KOPT-K1 (cell line): ENCODE measurements at regions not wholly inside any gene's neighbourhood (a gene's known extent, or its start where the extent isn't known, plus 50 kb on each side); places are given as distances from the start of the nearest gene placed in this dataset.

Experiments
- H3K27ac ChIP-seq: fragments of 200-600 bp; sonication (generic); 2 replicates; pipeline ENCODE4 v1.5.1; 2016; ENCODE audit warnings: antibody characterized with exemption, mild to moderate bottlenecking, low read depth, low read length; ENCODE audit not compliant: poor library complexity, severe bottlenecking
- H3K36me3 ChIP-seq: fragments of 200-600 bp; sonication (generic); 2 replicates; pipeline ENCODE4 v1.5.1; 2017; ENCODE audit warnings: antibody characterized with exemption, mild to moderate bottlenecking, low read length, moderate library complexity; ENCODE audit not compliant: insufficient read depth
- H3K9me3 ChIP-seq: fragments of 200-600 bp; sonication (generic); 2 replicates; pipeline ENCODE4 v1.5.1; 2017; ENCODE audit warnings: antibody characterized with exemption, low read length, mild to moderate bottlenecking; ENCODE audit not compliant: insufficient read depth, poor library complexity, severe bottlenecking

GRCh38 chr1:219000631-219001030 lies 173.0 kb upstream of the LYPLAL1 start:
- no peak overlapping the region for H3K27ac ChIP-seq
- no peaks in the 10 kb centered on the region for H3K9me3 ChIP-seq
- H3K36me3 ChIP-seq: no peaks in the 10 kb centered on the region

- Histone ChIP-seq H3K9me3 (no peaks in the 10 kb centered on the region), H3K27ac (no peak overlapping the region), H3K36me3 (no peaks in the 10 kb centered on the region)
These were observed 163.0 kb upstream of the LYPLAL1 start for GRCh38 chr1:219010720-219011119.

GRCh38 chr1:219020386-219020785 lies 153.3 kb upstream of the LYPLAL1 start:
- Histone ChIP-seq H3K36me3 (no peaks in the 10 kb centered on the region), H3K9me3 (no peaks in the 10 kb centered on the region), H3K27ac (no peak overlapping the region)

- Histone ChIP-seq H3K36me3 (no peaks in the 10 kb centered on the region), H3K9me3 (no peaks in the 10 kb centered on the region), H3K27ac (no peak overlapping the region)
These were observed 152.8 kb upstream of the LYPLAL1 start for GRCh38 chr1:219020846-219021245.

- no peaks in the 10 kb centered on the region for H3K9me3 ChIP-seq
- H3K27ac ChIP-seq: no peak overlapping the region
These were observed 146.5 kb upstream of the LYPLAL1 start for GRCh38 chr1:219027146-219027673.

GRCh38 chr1:219031809-219032208 lies 141.9 kb upstream of the LYPLAL1 start:
- Histone ChIP-seq H3K9me3 (no peaks in the 10 kb centered on the region), H3K27ac (no peak overlapping the region), H3K36me3 (no peaks in the 10 kb centered on the region)

More at GRCh38 chr1:219027146-219027673, 146.5 kb upstream of the LYPLAL1 start:
- no peaks in the 10 kb centered on the region for H3K36me3 ChIP-seq

GRCh38 chr1:219038398-219038797 lies 135.3 kb upstream of the LYPLAL1 start:
- no peaks in the 10 kb centered on the region for H3K9me3 ChIP-seq
- no peaks in the 10 kb centered on the region for H3K36me3 ChIP-seq
- no peak overlapping the region for H3K27ac ChIP-seq

GRCh38 chr1:219039017-219039681 lies 134.5 kb upstream of the LYPLAL1 start:
- Histone ChIP-seq H3K36me3 (no peaks in the 10 kb centered on the region), H3K27ac (no peak overlapping the region), H3K9me3 (no peaks in the 10 kb centered on the region)

GRCh38 chr1:219039682-219040154 lies 134.0 kb upstream of the LYPLAL1 start:
- no peak overlapping the region for H3K27ac ChIP-seq
- no peaks in the 10 kb centered on the region for H3K36me3 ChIP-seq
- no peaks in the 10 kb centered on the region for H3K9me3 ChIP-seq

GRCh38 chr1:219040291-219040690 lies 133.4 kb upstream of the LYPLAL1 start:
- Histone ChIP-seq H3K27ac (no peak overlapping the region), H3K9me3 (no peaks in the 10 kb centered on the region), H3K36me3 (no peaks in the 10 kb centered on the region)

GRCh38 chr1:219041141-219041540 lies 132.5 kb upstream of the LYPLAL1 start:
- Histone ChIP-seq H3K27ac (no peak overlapping the region), H3K9me3 (no peaks in the 10 kb centered on the region), H3K36me3 (no peaks in the 10 kb centered on the region)

- no peaks in the 10 kb centered on the region for H3K36me3 ChIP-seq
- H3K9me3 ChIP-seq: no peaks in the 10 kb centered on the region
- no peak overlapping the region for H3K27ac ChIP-seq
These were observed 131.9 kb upstream of the LYPLAL1 start for GRCh38 chr1:219041818-219042217.

GRCh38 chr1:219042769-219043168 lies 130.9 kb upstream of the LYPLAL1 start:
- no peaks in the 10 kb centered on the region for H3K36me3 ChIP-seq
- H3K9me3 ChIP-seq: no peaks in the 10 kb centered on the region
- no peak overlapping the region for H3K27ac ChIP-seq

- Histone ChIP-seq H3K9me3 (no peaks in the 10 kb centered on the region), H3K27ac (no peak overlapping the region), H3K36me3 (no peaks in the 10 kb centered on the region)
These were observed 128.4 kb upstream of the LYPLAL1 start for GRCh38 chr1:219045246-219045645.

- Histone ChIP-seq H3K27ac (no peak overlapping the region), H3K9me3 (no peaks in the 10 kb centered on the region), H3K36me3 (no peaks in the 10 kb centered on the region)
These were observed 124.2 kb upstream of the LYPLAL1 start for GRCh38 chr1:219049501-219049900.
